A549 (cell line): ENCODE measurements at regions not wholly inside any gene's neighbourhood (a gene's known extent, or its start where the extent isn't known, plus 50 kb on each side); places are given as distances from the start of the nearest gene placed in this dataset.
A peak's percentile ranks its signal among the peaks of the same experiment; 100 is the strongest.

Experiments
- ATAC-seq, 2 experiments: fragments of 200-7000 bp in 1 of 2; fragments of >200 bp in 1 of 2; cut with Nextera tagmentation in 1 of 2; cut with Tn5 transposase in 1 of 2; 3 replicates each; pipeline versions ENCODE4 v1.8.0 to v1.9.1; 2018 to 2020; ENCODE audit warnings: mild to moderate bottlenecking in 1 of 2, moderate library complexity in 1 of 2
- CTCF ChIA-PET: fragments of 300-600 bp; sonication (Branson Sonifier 250); formaldehyde crosslinking; extraction: SDS; loops from one replicate; lab custom pipeline; 2021; ENCODE audit warnings: antibody characterized with exemption, inconsistent platforms; lab: Yijun Ruan, JAX
- POLR2A ChIA-PET: fragments of 350-600 bp; formaldehyde crosslinking; extraction: SDS; loops from one replicate; lab custom pipeline; 2021; ENCODE audit warnings: antibody characterized with exemption, inconsistent platforms; lab: Yijun Ruan, JAX
- DNase-seq, 2 experiments: peaks; one replicate each; pipeline versions ENCODE4 v3.0.0 to v3.0.0-alpha.2; 2011 to 2016; ENCODE audit warnings: low read depth in 1 of 2, low spot score in 1 of 2
- FAIRE-seq: peaks from 2 replicates; lab custom pipeline; 2011; peaks lifted over from hg19 to GRCh38; lab: Jason Lieb, UNC
- H3K27ac ChIP-seq, 2 experiments: fragments of >200 bp; sonication (Bioruptor Twin); formaldehyde crosslinking; 3 replicates each; pipeline ENCODE4 v1.5.1; 2016 to 2017
- H3K4me1 ChIP-seq: fragments of >200 bp; sonication (Bioruptor Twin); formaldehyde crosslinking; 3 replicates; pipeline ENCODE4 v1.6.1; 2016
- H3K4me2 ChIP-seq: fragments of >200 bp; sonication (Bioruptor Twin); formaldehyde crosslinking; 3 replicates; pipeline ENCODE4 v1.6.1; 2016
- H3K4me3 ChIP-seq: fragments of >200 bp; sonication (Bioruptor Twin); formaldehyde crosslinking; 3 replicates; pipeline ENCODE4 v1.5.1; 2016
- H3K9me3 ChIP-seq: fragments of >200 bp; sonication (Bioruptor Twin); formaldehyde crosslinking; 3 replicates; pipeline ENCODE4 v1.6.1; 2016
- CBX2 ChIP-seq: fragments of 200-600 bp; sonication (generic); IDR thresholded peaks from 2 replicates; pipeline ENCODE4 v1.6.1; 2016; ENCODE audit warnings: low read depth, mild to moderate bottlenecking, borderline replicate concordance
- CHD2 ChIP-seq: fragments of 150-350 bp; IDR thresholded peaks from 2 replicates; pipeline ENCODE4 v1.6.1; 2014; ENCODE audit warnings: low read length; ENCODE audit not compliant: partially characterized antibody
- EHF ChIP-seq: fragments of 250-450 bp; sonication (Bioruptor Pico); IDR thresholded peaks from 2 replicates; pipeline ENCODE4 v1.5.0; 2020; ENCODE audit warnings: mild to moderate bottlenecking
- EHMT2 ChIP-seq: fragments of 200-600 bp; sonication (generic); IDR thresholded peaks from 2 replicates; pipeline ENCODE4 v1.6.1; 2016; ENCODE audit warnings: antibody characterized with exemption, low read depth, mild to moderate bottlenecking, moderate library complexity
- ESRRA ChIP-seq: fragments of 150-350 bp; IDR thresholded peaks from 2 replicates; pipeline ENCODE4 v1.6.1; 2014; ENCODE audit warnings: mild to moderate bottlenecking, low read length, borderline replicate concordance
- HDAC2 ChIP-seq: fragments of 200-600 bp; sonication (generic); IDR thresholded peaks from 2 replicates; pipeline ENCODE4 v1.6.1; 2016
- HES2 ChIP-seq: fragments of >200 bp; sonication (Bioruptor Twin); formaldehyde crosslinking; IDR thresholded peaks from 2 replicates; pipeline ENCODE4 v1.6.1; 2016
- HEYL ChIP-seq: fragments of 250-450 bp; sonication (Bioruptor Pico); IDR thresholded peaks from 2 replicates; pipeline ENCODE4 v1.8.0; 2021; ENCODE audit warnings: mild to moderate bottlenecking, moderate library complexity
- HOXB5 ChIP-seq: fragments of 250-450 bp; sonication (Bioruptor Pico); IDR thresholded peaks from 2 replicates; pipeline ENCODE4 v1.5.0; 2020; ENCODE audit warnings: mild to moderate bottlenecking, moderate library complexity
- KDM5A ChIP-seq: fragments of 200-600 bp; sonication (generic); IDR thresholded peaks from 2 replicates; pipeline ENCODE4 v1.6.1; 2016; ENCODE audit warnings: antibody characterized with exemption, mild to moderate bottlenecking
- MAFK ChIP-seq: fragments of 450-650 bp; IDR thresholded peaks from 2 replicates; pipeline ENCODE4 v1.6.1; 2014; ENCODE audit not compliant: partially characterized antibody
- NR3C1 ChIP-seq: fragments of >200 bp; sonication (Bioruptor Twin); formaldehyde crosslinking; IDR thresholded peaks from 3 replicates; pipeline ENCODE4 v1.6.1; 2017
- REST ChIP-seq: fragments of 200-600 bp; sonication (generic); IDR thresholded peaks from 2 replicates; pipeline ENCODE4 v1.6.1; 2016; ENCODE audit warnings: antibody characterized with exemption, mild to moderate bottlenecking, moderate library complexity
- SMC3 ChIP-seq: fragments of >200 bp; sonication (Bioruptor Twin); formaldehyde crosslinking; IDR thresholded peaks from 3 replicates; pipeline ENCODE4 v1.6.1; 2018; ENCODE audit warnings: inconsistent platforms
- SREBF2 ChIP-seq: fragments of 450-650 bp; IDR thresholded peaks from 2 replicates; pipeline ENCODE4 v1.6.1; 2014; ENCODE audit warnings: mild to moderate bottlenecking, moderate library complexity
- TFCP2L1 ChIP-seq: fragments of 250-450 bp; sonication (Bioruptor Pico); IDR thresholded peaks from 2 replicates; pipeline ENCODE4 v1.5.0; 2021; ENCODE audit warnings: mild to moderate bottlenecking
- ZSCAN20 ChIP-seq: fragments of 250-450 bp; sonication (Bioruptor Pico); IDR thresholded peaks from 2 replicates; pipeline ENCODE4 v1.8.0; 2022; ENCODE audit warnings: mild to moderate bottlenecking, moderate library complexity
- WGBS: methylation state at CpG from one replicate; pipeline ENCODE4 v1.1.6; 2017; ENCODE audit errors: missing lambda C conversion rate; 5-methylcytosine and 5-hydroxymethylcytosine counted together
- TF ChIP-seq, protein P1 (sequence below): IDR thresholded peaks from 2 replicates; pipeline ENCODE4 v1.6.1; 2012

DNA sequence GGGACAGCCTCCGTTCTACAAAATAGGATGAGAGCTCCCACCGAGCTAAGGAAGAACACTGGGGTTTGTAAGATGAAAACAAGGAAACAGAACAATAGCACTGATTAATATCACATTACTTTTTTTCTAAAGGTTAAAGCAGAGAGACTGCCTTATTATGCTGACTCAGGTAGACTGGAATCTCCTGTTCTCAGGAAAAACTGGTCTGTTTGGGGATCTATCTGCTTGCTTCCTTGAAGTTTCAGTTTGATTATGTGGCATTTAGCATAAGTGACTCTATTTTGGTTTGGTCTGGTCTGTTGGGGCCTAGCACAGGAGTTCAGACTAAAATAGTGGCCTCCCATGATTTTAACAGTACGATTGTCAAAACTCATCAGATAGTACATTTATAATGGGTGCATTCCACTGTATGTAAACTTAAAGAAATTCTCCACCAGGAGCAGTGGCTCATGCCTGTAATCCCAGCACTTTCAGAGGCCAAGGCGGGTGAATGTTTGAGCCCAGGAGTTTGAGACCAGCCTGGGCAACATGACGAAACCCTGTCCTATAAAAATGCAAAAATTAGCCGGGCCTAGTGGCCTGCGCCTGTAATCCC lies 64.1 kb upstream of the NDUFV2 start:
- Histone ChIP-seq H3K4me3 (no peak overlapping the region), H3K27ac (peak overlapping the region in 1 of 2 experiments; percentile 55; a peak in 1 of 6 replicates), H3K9me3 (no peaks in the 10 kb centered on the region), H3K4me2 (no peak overlapping the region), H3K4me1 (0 out of 3 replicates have a peak, but pooled peaks cover 6% of the 10 kb centered on the region)
- ChIA-PET POLR2A (no interaction called here), CTCF (interaction anchor here (0.7 to 1.8 kb wide), 3 partner anchors 9 to 19 kb away, joined by 3 to 4 read pairs (median 4); no protein-coding TSS in a partner anchor)
- no peak for FAIRE-seq
- DNase-seq = no peak
- TF ChIP-seq ESRRA = no peak
- no peak for TF ChIP-seq CBX2
- TF ChIP-seq MAFK = peak; percentile 94
- no peak for TF ChIP-seq NR3C1
- no peak for TF ChIP-seq CHD2
- TF ChIP-seq REST = no peak
- no peak for ATAC-seq
- 89% methylated on average over 7 of the region's 7 CpGs for WGBS

DNA sequence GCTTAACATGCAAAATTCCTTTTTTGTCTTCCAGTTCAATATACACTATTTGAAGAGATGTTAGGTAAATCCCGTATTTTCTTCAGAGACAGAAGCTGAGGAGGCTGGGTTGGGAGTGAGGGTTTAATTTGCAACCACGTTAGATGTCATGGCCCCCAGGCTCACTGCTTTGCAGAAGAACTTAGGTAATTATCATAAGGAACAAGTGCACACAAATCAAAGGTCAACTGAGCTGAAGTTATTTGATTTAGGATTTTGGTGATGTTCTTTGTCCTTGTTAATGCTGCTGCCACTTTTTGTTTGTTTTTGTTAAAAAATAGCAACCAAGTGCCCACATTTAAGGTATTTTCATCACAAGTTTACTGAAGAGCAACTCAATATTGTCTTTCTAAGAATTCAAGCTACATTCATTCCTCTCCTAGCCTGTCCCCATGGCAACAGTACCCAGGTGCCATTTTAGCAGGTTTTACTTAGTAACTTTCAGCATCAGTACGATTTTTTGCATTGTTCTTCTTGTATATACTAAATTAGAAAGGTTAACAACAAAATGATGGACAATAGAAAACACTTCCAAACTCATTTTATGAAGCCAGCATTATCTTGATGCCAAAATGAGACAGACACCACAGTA lies 62.9 kb upstream of the NDUFV2 start:
- no peak overlapping the region for H3K27ac ChIP-seq
- H3K4me3 ChIP-seq = no peak overlapping the region
- H3K4me1 ChIP-seq = 0 out of 3 replicates have a peak, but pooled peaks cover 6% of the 10 kb centered on the region
- H3K9me3 ChIP-seq = no peaks in the 10 kb centered on the region
- DNase-seq = no peak
- ChIA-PET CTCF (interaction anchor here (0.6 to 1.8 kb wide), 4 partner anchors 16 to 467 kb away, joined by 3 to 4 read pairs (median 4); no protein-coding TSS in a partner anchor), POLR2A (no interaction called here)
- FAIRE-seq = no peak
- ATAC-seq = no peak
- H3K4me2 ChIP-seq = no peak overlapping the region
- TF ChIP-seq HES2 (no peak), HDAC2 (no peak), EHF (CRISPR knock-in tag) (no peak), ZSCAN20 (no peak), KDM5A (no peak), TFCP2L1 (CRISPR knock-in tag) (no peak)
- TF ChIP-seq, protein P1, sequence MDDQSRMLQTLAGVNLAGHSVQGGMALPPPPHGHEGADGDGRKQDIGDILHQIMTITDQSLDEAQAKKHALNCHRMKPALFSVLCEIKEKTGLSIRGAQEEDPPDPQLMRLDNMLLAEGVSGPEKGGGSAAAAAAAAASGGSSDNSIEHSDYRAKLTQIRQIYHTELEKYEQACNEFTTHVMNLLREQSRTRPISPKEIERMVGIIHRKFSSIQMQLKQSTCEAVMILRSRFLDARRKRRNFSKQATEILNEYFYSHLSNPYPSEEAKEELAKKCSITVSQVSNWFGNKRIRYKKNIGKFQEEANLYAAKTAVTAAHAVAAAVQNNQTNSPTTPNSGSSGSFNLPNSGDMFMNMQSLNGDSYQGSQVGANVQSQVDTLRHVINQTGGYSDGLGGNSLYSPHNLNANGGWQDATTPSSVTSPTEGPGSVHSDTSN = no peak
- 60% methylated on average over 3 of the region's 3 CpGs for WGBS

DNA sequence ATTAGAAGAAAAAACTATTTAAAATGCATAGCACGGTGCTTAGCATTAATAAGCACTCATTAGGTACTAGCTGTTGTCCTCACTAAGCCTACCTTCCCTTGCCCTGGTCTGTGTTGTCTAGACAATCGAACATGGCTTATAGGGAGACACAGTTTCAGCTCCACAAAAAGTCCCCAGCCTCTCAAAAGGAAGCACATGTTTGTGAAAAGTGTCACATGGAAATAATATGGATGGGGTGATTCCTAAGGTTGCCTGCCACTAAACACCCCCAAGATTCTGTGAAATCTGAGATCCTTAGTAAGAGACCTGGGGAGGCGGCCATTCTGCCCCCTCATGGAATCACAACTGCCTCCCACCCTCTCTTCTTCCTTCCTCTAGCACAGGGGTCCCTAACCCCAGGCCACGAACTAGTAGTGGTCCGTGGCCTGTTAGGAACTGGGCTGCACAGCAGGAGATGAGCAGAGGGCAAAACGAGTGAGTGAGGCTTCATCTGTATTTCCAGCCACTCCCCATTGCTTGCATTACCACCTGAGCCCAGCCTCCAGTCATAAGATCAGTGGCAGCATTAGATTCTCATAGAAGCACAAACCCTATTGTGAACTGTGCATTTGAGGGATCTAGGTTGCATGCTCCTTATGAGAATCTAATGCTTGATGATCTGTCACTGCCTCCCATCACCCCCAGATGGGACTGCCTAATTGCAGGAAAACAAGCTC lies 59.6 kb upstream of the NDUFV2 start:
- no peak overlapping the region for H3K27ac ChIP-seq
- POLR2A ChIA-PET = no interaction called here
- FAIRE-seq = no peak
- CTCF ChIA-PET = no interaction called here
- DNase-seq = no peak
- H3K4me3 ChIP-seq = no peak overlapping the region
- 0 out of 3 replicates have a peak, but pooled peaks cover 6% of the 10 kb centered on the region for H3K4me1 ChIP-seq
- ATAC-seq = no peak
- no peak for TF ChIP-seq HOXB5 (CRISPR knock-in tag)
- no peak for TF ChIP-seq HEYL (CRISPR knock-in tag)
- no peak for TF ChIP-seq EHMT2
- no peak for TF ChIP-seq SREBF2
- TF ChIP-seq TFCP2L1 (CRISPR knock-in tag) = no peak
- no peak for TF ChIP-seq SMC3
- no peak for TF ChIP-seq KDM5A
- 69% methylated on average over 6 of the region's 6 CpGs for WGBS
- no peaks in the 10 kb centered on the region; the same call in 2 of the 3 replicates for H3K9me3 ChIP-seq
- H3K4me2 ChIP-seq = no peak overlapping the region
